Psoas muscle (tissue), 7 donors: ENCODE measurements at regions not wholly inside any gene's neighbourhood (a gene's known extent, or its start where the extent isn't known, plus 50 kb on each side); places are given as distances from the start of the nearest gene placed in this dataset.

Experiments used
- ATAC-seq, 4 donors: fragments of 200-7000 bp; cut with Tn5 transposase; one replicate each; pipeline ENCODE4 v1.9.1; 2020; ENCODE audit warnings: moderate library complexity in 3 of 4, mild to moderate bottlenecking in 2 of 4
- DNase-seq, 2 donors: peaks; one replicate each; pipeline ENCODE4 v3.0.0-alpha.2; 2020
- H3K27ac ChIP-seq: fragments of 200-600 bp; one replicate; pipeline ENCODE4 v1.8.0; 2022
- H3K27me3 ChIP-seq, 3 donors: fragments of 200-600 bp in 1 of 3; one replicate each; pipeline versions ENCODE4 v1.6.1 to v1.8.0; 2013 to 2022; ENCODE audit warnings: low read length in 2 of 3, mild to moderate bottlenecking in 2 of 3, moderate library complexity in 1 of 3; ENCODE audit not compliant: insufficient read depth in 3 of 3
- H3K36me3 ChIP-seq, 2 donors: fragments of 200-600 bp in 1 of 2; one replicate each; pipeline versions ENCODE4 v1.6.1 to v1.8.0; 2013 to 2022; ENCODE audit warnings: low read depth in 1 of 2, mild to moderate bottlenecking in 1 of 2, moderate library complexity in 1 of 2; ENCODE audit not compliant: insufficient read depth in 1 of 2
- H3K4me1 ChIP-seq: fragments of 200-600 bp; one replicate; pipeline ENCODE4 v1.8.0; 2022
- H3K4me3 ChIP-seq: fragments of 200-600 bp; one replicate; pipeline ENCODE4 v1.8.0; 2022; ENCODE audit warnings: mild to moderate bottlenecking
- H3K9me3 ChIP-seq: fragments of 200-600 bp; one replicate; pipeline ENCODE4 v1.8.0; 2022
- CTCF ChIP-seq: fragments of 200-600 bp; IDR thresholded peaks from one replicate; pipeline ENCODE4 v1.8.0; 2022; ENCODE audit warnings: antibody characterized with exemption
- WGBS, 3 donors: extraction: QIAGEN DNeasy Blood & Tissue Kit; methylation state at CpG; one replicate each; pipeline versions ENCODE4 v1.1.6 to v1.1.7; 2013; 5-methylcytosine and 5-hydroxymethylcytosine counted together
- intact Hi-C, 2 donors: fragments of 100-400 bp; cut with DNase I; formaldehyde crosslinking; loops; one replicate each; pipeline versions ENCODE4 v1.11.0 to v1.14.2; 2022
- donor health status: healthy with polysubstance abuse.
- donor health status: DM: no; HTN: no; CAD: no; lungs with moderate emphysema.
- donor health status: Bipolar disorder and iron deficiency.
- donor health status: healthy.
- donor health status: DM: yes; HTN: yes; CAD: no.
- donor health status: DM: no; HTN: no; CAD: no.
- donor health status: DM: yes; HTN: yes; CAD: no.

DNA sequence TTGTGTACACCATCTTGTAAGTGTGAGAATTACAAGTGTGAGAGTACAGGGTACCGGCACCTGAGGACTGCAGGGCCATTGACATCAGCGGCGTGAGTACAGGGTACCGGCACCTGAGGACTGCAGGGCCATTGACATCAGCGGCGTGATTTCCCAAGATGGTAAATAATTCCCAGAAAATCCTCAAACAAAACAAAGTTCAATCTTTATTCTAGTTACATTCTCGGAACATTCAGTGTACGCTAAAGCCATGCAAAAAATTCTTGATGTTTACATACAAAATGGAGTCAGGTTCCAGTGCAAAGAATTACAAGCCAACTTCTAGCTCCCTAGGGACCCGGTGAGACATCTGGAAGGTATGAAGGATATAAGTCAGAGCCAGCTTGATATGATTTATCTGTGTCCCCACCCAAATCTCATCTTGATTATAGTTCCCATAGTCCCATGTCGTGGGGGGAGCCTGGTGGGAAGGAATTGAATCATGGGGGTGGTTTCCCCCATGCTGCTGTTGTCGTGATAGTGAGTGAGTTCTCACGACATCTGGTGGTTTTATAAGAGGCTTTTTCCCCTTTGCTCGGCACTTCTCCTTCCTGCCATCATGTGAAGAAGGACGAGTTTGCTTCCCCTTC lies 172.7 kb downstream of the TTLL2 start:
- no peak for TF ChIP-seq CTCF
- H3K36me3 ChIP-seq: no peaks in the 10 kb centered on the region
- ATAC-seq (no peak), DNase-seq (peak in 1 of 2 donors; percentile 6)
- 91 to 94% (median 92%) methylated on average over 14 of the region's 14 CpGs for WGBS, 3 donors
- H3K9me3 ChIP-seq: no peaks in the 10 kb centered on the region
- intact Hi-C loops: no loop called here
- H3K27me3 ChIP-seq: peaks cover 0 to 6% (median 2%) of the 10 kb centered on the region in 3 donors
- no peak overlapping the region for H3K4me3 ChIP-seq
- H3K4me1 ChIP-seq: no peaks in the 10 kb centered on the region
- H3K27ac ChIP-seq: no peak overlapping the region

GRCh38 chr6:167499161-167499660 lies 174.3 kb downstream of the TTLL2 start:
- ATAC-seq: no peak
- TF ChIP-seq CTCF: no peak
- 84 to 91% (median 85%) methylated on average over 7 of the region's 7 CpGs for WGBS, 3 donors

DNA sequence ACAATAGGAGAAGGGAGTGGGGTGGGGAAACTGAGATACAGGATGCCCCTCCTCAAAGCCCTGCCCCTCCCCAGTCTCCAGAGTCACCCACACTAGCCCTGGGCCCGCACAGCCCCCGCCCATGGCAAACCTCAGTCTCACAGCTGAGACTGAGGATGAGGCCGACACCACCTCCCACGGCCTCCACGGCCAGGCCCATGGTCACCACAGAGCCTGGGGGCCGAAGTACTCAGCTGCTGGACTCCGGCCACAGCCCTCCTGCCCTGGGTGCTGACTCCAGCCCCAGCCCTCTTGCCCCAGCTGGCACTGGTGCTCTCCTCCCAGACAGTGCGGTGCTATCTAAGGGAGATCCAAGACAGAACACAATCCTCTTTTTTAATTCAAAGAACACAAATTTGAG lies 176.1 kb downstream of the TTLL2 start:
- 79 to 95% (median 91%) methylated on average over 7 to 8 of the region's 8 CpGs for WGBS, 3 donors
- H3K27me3 ChIP-seq: peaks cover 0 to 2% (median 0%) of the 10 kb centered on the region in 3 donors
- no peaks in the 10 kb centered on the region for H3K4me1 ChIP-seq
- no peaks in the 10 kb centered on the region for H3K36me3 ChIP-seq
- no peak overlapping the region for H3K27ac ChIP-seq
- ATAC-seq (no peak), DNase-seq (peak in 1 of 2 donors; percentile 18)
- no peaks in the 10 kb centered on the region for H3K9me3 ChIP-seq
- no peak for TF ChIP-seq CTCF
- intact Hi-C loops: loop anchor here in 1 of 2 donors (5.0 kb wide), 1 partner anchor 154 kb away; no protein-coding TSS in a partner anchor
- no peak overlapping the region for H3K4me3 ChIP-seq

More at GRCh38 chr6:167499161-167499660, 174.3 kb downstream of the TTLL2 start:
- Histone ChIP-seq H3K4me1 (no peaks in the 10 kb centered on the region), H3K27ac (no peak overlapping the region), H3K4me3 (no peak overlapping the region), H3K36me3 (no peaks in the 10 kb centered on the region), H3K9me3 (no peaks in the 10 kb centered on the region), H3K27me3 (peaks cover 0 to 2% (median 1%) of the 10 kb centered on the region in 3 donors)
- intact Hi-C loops: no loop called here
- DNase-seq: peak in 1 of 2 donors; percentile 4

GRCh38 chr6:167501831-167502385 lies 177.0 kb downstream of the TTLL2 start:
- no peak overlapping the region for H3K4me3 ChIP-seq
- H3K27me3 ChIP-seq: peaks cover 0 to 2% (median 0%) of the 10 kb centered on the region in 3 donors
- no peak overlapping the region for H3K27ac ChIP-seq
- no peaks in the 10 kb centered on the region for H3K9me3 ChIP-seq
- WGBS, 3 donors: 70 to 73% (median 71%) methylated on average over 19 of the region's 19 CpGs
- TF ChIP-seq CTCF: no peak
- DNase-seq: peak in 1 of 2 donors; percentile 24
- H3K36me3 ChIP-seq: no peaks in the 10 kb centered on the region
- intact Hi-C loops: loop anchor here in 1 of 2 donors (5.0 kb wide), 1 partner anchor 155 kb away; no protein-coding TSS in a partner anchor
- H3K4me1 ChIP-seq: no peaks in the 10 kb centered on the region
- peak in 1 of 4 donors; percentile 27 for ATAC-seq
